ENCODE measurements at regions not wholly inside any gene's neighbourhood (a gene's known extent, or its start where the extent isn't known, plus 50 kb on each side); places are given as distances from the start of the nearest gene placed in this dataset.
"Not testable (repeated sequence)": the region's sequence is repeated elsewhere in the genome, so short reads cannot be mapped to it uniquely, and the experiment has no call there.

GRCh38 chr20:20788308-20788707 is 75.9 kb upstream of the RALGAPA2 start:
- Mint-ChIP-seq H3K27ac (no peak overlapping the region), H3K9me3 (no peaks in the 10 kb centered on the region), H3K27me3 (ENCODE audit: low read depth) (peaks cover 2% of the 10 kb centered on the region), H3K4me1 (ENCODE audit: low read depth) (no peaks in the 10 kb centered on the region), H3K4me3 (no peak overlapping the region), H3K36me3 (ENCODE audit: low read depth) (no peaks in the 10 kb centered on the region)
- DNase-seq (ENCODE audit: low spot score) = no peak

DNA sequence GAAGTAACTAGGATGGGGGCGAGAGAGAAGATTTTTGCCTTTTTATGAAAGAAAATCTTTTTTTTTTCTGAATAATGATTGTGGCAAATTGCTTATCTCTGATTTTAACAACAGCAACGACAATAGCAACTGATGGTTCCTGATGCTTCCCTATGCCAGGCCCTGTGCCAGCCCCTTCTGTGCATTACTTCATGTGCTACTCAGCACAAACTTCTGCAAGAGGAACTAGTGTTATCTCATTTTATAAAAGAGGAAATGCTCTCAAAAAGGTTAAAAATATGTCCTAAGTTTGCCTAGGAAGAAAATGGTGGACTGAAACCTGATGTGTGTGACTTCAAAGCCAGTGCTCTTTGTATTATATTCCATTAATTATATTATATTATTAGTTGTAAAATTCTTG is 74.0 kb upstream of the RALGAPA2 start:
- no peak overlapping the region for H3K4me3 Mint-ChIP-seq
- no peak overlapping the region for H3K27ac Mint-ChIP-seq
- peaks cover 2% of the 10 kb centered on the region for H3K27me3 Mint-ChIP-seq (ENCODE audit: low read depth)
- no peak for DNase-seq (ENCODE audit: low spot score)
- H3K9me3 Mint-ChIP-seq = no peaks in the 10 kb centered on the region
- no peaks in the 10 kb centered on the region for H3K36me3 Mint-ChIP-seq (ENCODE audit: low read depth)
- no peaks in the 10 kb centered on the region for H3K4me1 Mint-ChIP-seq (ENCODE audit: low read depth)

DNA sequence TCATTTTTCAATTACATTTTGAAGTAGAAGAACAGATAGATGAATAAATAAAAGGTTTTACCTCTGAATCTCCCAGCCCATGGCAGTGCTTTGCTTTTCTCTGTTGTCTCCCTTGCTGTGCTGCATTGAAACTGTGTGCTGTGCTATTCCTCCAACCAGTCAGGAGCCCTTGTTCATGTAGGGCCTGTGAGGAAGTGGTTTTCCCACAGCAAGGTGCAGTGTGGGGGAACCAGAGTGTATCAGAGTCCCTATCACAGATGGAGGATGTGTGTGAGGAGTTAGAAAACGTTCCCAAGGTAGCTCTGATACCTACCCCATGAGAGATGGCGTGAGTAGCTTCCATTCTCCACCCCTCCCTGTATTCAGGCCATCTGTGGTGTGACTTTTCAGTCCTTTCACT is 72.8 kb upstream of the RALGAPA2 start:
- DNase-seq (ENCODE audit: low spot score) = no peak
- no peak overlapping the region for H3K27ac Mint-ChIP-seq
- no peaks in the 10 kb centered on the region for H3K36me3 Mint-ChIP-seq (ENCODE audit: low read depth)
- H3K4me1 Mint-ChIP-seq (ENCODE audit: low read depth) = no peaks in the 10 kb centered on the region
- H3K4me3 Mint-ChIP-seq = no peak overlapping the region
- no peaks in the 10 kb centered on the region for H3K9me3 Mint-ChIP-seq
- peaks cover 3% of the 10 kb centered on the region for H3K27me3 Mint-ChIP-seq (ENCODE audit: low read depth)

DNA sequence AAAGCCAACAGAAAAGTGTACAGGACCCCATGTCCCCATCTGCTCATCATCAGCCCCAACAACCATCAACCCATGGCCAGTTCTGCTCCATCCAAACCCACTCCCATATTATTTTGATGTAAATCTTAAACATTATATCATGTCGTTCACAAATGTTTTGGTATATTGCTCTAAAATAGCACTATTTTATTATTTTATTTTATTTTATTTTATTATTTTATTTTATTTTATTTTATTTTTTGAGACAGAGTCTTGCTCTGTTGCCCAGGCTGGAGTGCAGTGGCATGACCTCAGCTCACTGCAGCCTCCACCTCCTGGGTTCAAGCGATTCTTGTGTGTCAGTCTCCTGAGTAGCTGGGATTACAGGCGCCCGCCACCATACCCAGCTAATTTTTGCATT is 72.0 kb upstream of the RALGAPA2 start:
- H3K4me3 Mint-ChIP-seq; H3K36me3 Mint-ChIP-seq (ENCODE audit: low read depth); H3K9me3 Mint-ChIP-seq; H3K27ac Mint-ChIP-seq; H3K27me3 Mint-ChIP-seq (ENCODE audit: low read depth); DNase-seq (ENCODE audit: low spot score); H3K4me1 Mint-ChIP-seq (ENCODE audit: low read depth): not testable (repeated sequence)

GRCh38 chr20:20783450-20783849 is 71.0 kb upstream of the RALGAPA2 start:
- Mint-ChIP-seq H3K27me3 (ENCODE audit: low read depth) (peaks cover 10% of the 10 kb centered on the region), H3K4me1 (ENCODE audit: low read depth) (no peaks in the 10 kb centered on the region)
- DNase-seq (ENCODE audit: low spot score) = no peak

GRCh38 chr20:20782755-20783154 is 70.3 kb upstream of the RALGAPA2 start:
- H3K27me3 Mint-ChIP-seq (ENCODE audit: low read depth) = peaks cover 8% of the 10 kb centered on the region
- no peaks in the 10 kb centered on the region for H3K36me3 Mint-ChIP-seq (ENCODE audit: low read depth)
- no peak overlapping the region for H3K27ac Mint-ChIP-seq
- H3K9me3 Mint-ChIP-seq = no peaks in the 10 kb centered on the region
- H3K4me1 Mint-ChIP-seq (ENCODE audit: low read depth) = no peaks in the 10 kb centered on the region
- no peak overlapping the region for H3K4me3 Mint-ChIP-seq
- no peak for DNase-seq (ENCODE audit: low spot score)

More at GRCh38 chr20:20783450-20783849, 71.0 kb upstream of the RALGAPA2 start:
- H3K9me3 Mint-ChIP-seq = no peaks in the 10 kb centered on the region
- H3K36me3 Mint-ChIP-seq (ENCODE audit: low read depth) = no peaks in the 10 kb centered on the region
- no peak overlapping the region for H3K4me3 Mint-ChIP-seq
- H3K27ac Mint-ChIP-seq = no peak overlapping the region

GRCh38 chr20:20782231-20782630 is 69.8 kb upstream of the RALGAPA2 start:
- DNase-seq (ENCODE audit: low spot score) = no peak
- peaks cover 8% of the 10 kb centered on the region for H3K27me3 Mint-ChIP-seq (ENCODE audit: low read depth)
- H3K4me3 Mint-ChIP-seq = no peak overlapping the region
- no peaks in the 10 kb centered on the region for H3K4me1 Mint-ChIP-seq (ENCODE audit: low read depth)
- no peak overlapping the region for H3K27ac Mint-ChIP-seq
- no peaks in the 10 kb centered on the region for H3K36me3 Mint-ChIP-seq (ENCODE audit: low read depth)
- H3K9me3 Mint-ChIP-seq = no peaks in the 10 kb centered on the region

GRCh38 chr20:20781029-20781428 is 68.6 kb upstream of the RALGAPA2 start:
- Mint-ChIP-seq H3K36me3 (ENCODE audit: low read depth) (no peaks in the 10 kb centered on the region), H3K4me3 (no peak overlapping the region)

GRCh38 chr20:20780127-20780824 is 67.8 kb upstream of the RALGAPA2 start:
- H3K4me1 Mint-ChIP-seq (ENCODE audit: low read depth) = no peaks in the 10 kb centered on the region
- H3K27ac Mint-ChIP-seq = no peak overlapping the region
- no peaks in the 10 kb centered on the region for H3K9me3 Mint-ChIP-seq
- no peaks in the 10 kb centered on the region for H3K36me3 Mint-ChIP-seq (ENCODE audit: low read depth)
- no peak for DNase-seq (ENCODE audit: low spot score)
- H3K4me3 Mint-ChIP-seq = no peak overlapping the region
- H3K27me3 Mint-ChIP-seq (ENCODE audit: low read depth) = peaks cover 8% of the 10 kb centered on the region

More at GRCh38 chr20:20781029-20781428, 68.6 kb upstream of the RALGAPA2 start:
- DNase-seq (ENCODE audit: low spot score) = no peak
- H3K9me3 Mint-ChIP-seq = no peaks in the 10 kb centered on the region
- peaks cover 8% of the 10 kb centered on the region for H3K27me3 Mint-ChIP-seq (ENCODE audit: low read depth)
- H3K4me1 Mint-ChIP-seq (ENCODE audit: low read depth) = no peaks in the 10 kb centered on the region
- H3K27ac Mint-ChIP-seq = no peak overlapping the region

- Mint-ChIP-seq H3K36me3 (ENCODE audit: low read depth) (no peaks in the 10 kb centered on the region), H3K4me3 (no peak overlapping the region), H3K9me3 (no peaks in the 10 kb centered on the region), H3K27me3 (ENCODE audit: low read depth) (peaks cover 15% of the 10 kb centered on the region), H3K4me1 (ENCODE audit: low read depth) (no peaks in the 10 kb centered on the region), H3K27ac (no peak overlapping the region)
- DNase-seq (ENCODE audit: low spot score) = no peak
Measured at GRCh38 chr20:20778676-20779075, 66.2 kb upstream of the RALGAPA2 start.

- no peaks in the 10 kb centered on the region for H3K9me3 Mint-ChIP-seq
- H3K27ac Mint-ChIP-seq = no peak overlapping the region
- H3K4me1 Mint-ChIP-seq (ENCODE audit: low read depth) = no peaks in the 10 kb centered on the region
- H3K27me3 Mint-ChIP-seq (ENCODE audit: low read depth) = peaks cover 11% of the 10 kb centered on the region
- no peak overlapping the region for H3K4me3 Mint-ChIP-seq
- no peak for DNase-seq (ENCODE audit: low spot score)
- H3K36me3 Mint-ChIP-seq (ENCODE audit: low read depth) = no peaks in the 10 kb centered on the region
Measured at GRCh38 chr20:20772497-20773085, 60.1 kb upstream of the RALGAPA2 start.

DNA sequence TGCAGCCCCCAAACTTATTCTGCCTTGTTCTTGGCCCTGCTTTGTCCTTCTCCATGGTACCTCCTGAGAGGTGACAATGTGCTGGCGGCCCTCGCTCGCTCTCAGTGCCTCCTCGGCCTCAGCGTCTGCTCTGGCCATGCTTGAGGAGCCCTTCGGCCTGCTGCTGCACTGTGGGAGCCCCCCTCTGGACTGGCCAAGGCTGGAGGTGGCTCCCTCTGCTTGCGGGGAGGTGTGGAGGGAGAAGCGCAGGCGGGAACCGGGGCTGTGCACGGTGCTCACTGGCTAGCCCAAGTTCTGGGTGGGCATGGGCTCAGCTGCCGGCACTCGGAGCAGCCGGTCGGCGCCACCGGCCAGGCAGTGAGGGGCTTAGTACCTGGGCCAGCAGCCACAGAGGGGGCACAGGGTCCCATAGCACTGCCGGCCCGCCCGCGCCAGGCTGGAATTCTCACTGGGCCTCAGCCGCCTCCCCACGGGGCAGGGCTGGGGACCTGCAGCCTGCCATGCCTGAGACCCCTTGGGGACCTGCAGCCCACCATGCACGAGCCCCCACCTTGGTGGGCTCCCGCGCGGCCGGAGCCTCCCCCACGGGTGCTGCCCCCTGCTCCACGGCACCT is 55.9 kb upstream of the RALGAPA2 start:
- Mint-ChIP-seq H3K4me3 (no peak overlapping the region), H3K9me3 (no peaks in the 10 kb centered on the region), H3K4me1 (ENCODE audit: low read depth) (no peaks in the 10 kb centered on the region), H3K36me3 (ENCODE audit: low read depth) (no peaks in the 10 kb centered on the region), H3K27me3 (ENCODE audit: low read depth) (peaks cover 4% of the 10 kb centered on the region), H3K27ac (no peak overlapping the region)
- DNase-seq (ENCODE audit: low spot score) = no peak

DNA sequence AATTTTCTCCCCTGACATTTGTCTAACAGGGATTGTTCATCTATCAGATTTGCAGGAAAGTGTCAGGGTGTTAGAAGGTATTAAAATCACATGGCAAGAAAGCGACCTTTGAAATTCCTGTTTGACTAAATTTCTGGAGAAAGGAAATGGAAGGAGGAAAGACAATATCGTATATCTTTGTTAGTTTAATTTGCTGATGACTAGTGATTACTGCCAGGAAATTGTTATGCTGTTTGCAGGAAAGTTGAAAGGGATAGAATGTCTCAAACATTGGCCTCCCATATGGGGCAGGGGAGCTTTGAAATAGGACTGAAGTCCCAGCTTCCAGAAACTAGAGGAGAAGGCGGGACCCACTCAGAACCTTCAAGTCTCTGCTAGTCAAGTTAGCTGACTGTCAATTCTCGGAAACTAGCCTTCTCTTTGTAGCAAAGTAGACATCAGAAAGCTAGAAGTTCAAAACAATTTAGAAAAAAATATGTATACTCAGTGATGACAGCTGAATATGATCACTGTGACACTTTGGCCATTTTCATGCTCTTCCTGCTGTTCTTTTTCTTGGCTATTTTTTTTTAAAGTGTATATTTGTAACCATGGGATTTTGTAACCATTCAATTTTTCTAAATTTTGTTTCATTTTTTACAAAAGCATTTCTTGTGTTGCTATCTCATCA is 53.4 kb upstream of the RALGAPA2 start:
- no peaks in the 10 kb centered on the region for H3K36me3 Mint-ChIP-seq (ENCODE audit: low read depth)
- H3K27me3 Mint-ChIP-seq (ENCODE audit: low read depth) = peaks cover 4% of the 10 kb centered on the region
- DNase-seq (ENCODE audit: low spot score) = no peak
- no peaks in the 10 kb centered on the region for H3K9me3 Mint-ChIP-seq
- no peaks in the 10 kb centered on the region for H3K4me1 Mint-ChIP-seq (ENCODE audit: low read depth)
- no peak overlapping the region for H3K27ac Mint-ChIP-seq
- no peak overlapping the region for H3K4me3 Mint-ChIP-seq

DNA sequence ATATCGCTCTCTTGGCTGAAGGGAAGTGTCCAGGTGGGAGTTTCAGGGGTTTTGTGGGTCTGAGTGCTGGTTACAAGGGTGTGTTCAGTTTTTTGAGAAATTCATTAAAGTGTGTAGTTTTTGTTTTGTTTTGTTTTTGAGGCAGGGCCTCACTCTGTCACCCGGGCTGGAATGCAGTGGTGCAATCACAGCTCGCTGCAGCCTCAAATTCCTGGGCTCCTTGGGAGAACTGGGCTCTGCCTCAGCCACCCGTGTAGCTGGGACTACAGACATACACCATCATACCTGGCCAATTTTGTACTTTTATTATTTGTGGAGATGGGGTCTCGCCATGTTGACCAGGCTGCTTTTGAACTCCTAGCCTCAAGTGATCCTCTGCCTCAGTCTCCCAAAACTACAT is 51.2 kb upstream of the RALGAPA2 start:
- Mint-ChIP-seq H3K36me3 (ENCODE audit: low read depth) (no peaks in the 10 kb centered on the region), H3K4me1 (ENCODE audit: low read depth) (no peaks in the 10 kb centered on the region), H3K27ac (no peak overlapping the region), H3K4me3 (no peak overlapping the region), H3K27me3 (ENCODE audit: low read depth) (peaks cover 3% of the 10 kb centered on the region), H3K9me3 (no peaks in the 10 kb centered on the region)
- no peak for DNase-seq (ENCODE audit: low spot score)
